ENCODE measurements at regions not wholly inside any gene's neighbourhood (a gene's known extent, or its start where the extent isn't known, plus 50 kb on each side); places are given as distances from the start of the nearest gene placed in this dataset.

DNA sequence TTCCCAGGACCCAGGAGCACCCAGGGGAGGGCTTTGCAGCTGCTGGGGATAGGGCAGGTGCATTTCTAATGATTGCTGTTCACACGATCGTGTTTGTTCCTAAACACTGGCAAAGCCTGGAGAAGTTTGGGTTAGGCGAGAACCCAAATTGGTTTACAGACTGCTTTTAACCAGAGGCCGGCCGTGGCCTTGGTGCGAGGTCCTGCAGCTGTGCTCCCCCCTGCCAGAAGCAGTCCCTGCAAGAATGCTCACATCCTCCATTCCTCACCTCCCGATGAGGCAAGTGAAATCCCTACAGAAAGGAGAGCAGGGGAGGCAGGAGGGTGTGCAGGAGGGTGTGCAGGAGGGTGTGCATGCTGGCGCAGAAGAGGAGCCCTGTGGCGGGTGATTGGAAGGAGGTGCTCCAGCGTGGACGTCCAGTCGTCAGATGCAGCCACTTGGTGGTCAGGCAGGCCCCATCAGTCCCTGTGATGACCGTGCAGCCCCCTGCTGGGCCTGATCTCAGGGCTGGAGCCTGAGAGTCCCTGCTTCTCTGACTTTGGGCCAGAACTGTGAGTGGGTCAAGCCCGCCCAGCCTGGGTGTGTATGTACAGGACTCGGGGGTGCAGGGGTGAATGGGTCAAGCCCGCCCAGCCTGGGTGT is 55.7 kb upstream of the FRMD1 start:
- H3K9me3 Mint-ChIP-seq: peaks cover 0 to 1% (median 0%) of the 10 kb centered on the region in 6 donors
- H3K36me3 Mint-ChIP-seq: no peaks in the 10 kb centered on the region
- no peak for DNase-seq
- H3K27ac Mint-ChIP-seq: no peak overlapping the region
- H3K27me3 Mint-ChIP-seq (ENCODE audit: low read depth in 3 of 3): peaks cover 10 to 20% (median 11%) of the 10 kb centered on the region in 3 donors
- no peaks in the 10 kb centered on the region for H3K4me1 Mint-ChIP-seq
- H3K4me3 Mint-ChIP-seq: no peak overlapping the region

DNA sequence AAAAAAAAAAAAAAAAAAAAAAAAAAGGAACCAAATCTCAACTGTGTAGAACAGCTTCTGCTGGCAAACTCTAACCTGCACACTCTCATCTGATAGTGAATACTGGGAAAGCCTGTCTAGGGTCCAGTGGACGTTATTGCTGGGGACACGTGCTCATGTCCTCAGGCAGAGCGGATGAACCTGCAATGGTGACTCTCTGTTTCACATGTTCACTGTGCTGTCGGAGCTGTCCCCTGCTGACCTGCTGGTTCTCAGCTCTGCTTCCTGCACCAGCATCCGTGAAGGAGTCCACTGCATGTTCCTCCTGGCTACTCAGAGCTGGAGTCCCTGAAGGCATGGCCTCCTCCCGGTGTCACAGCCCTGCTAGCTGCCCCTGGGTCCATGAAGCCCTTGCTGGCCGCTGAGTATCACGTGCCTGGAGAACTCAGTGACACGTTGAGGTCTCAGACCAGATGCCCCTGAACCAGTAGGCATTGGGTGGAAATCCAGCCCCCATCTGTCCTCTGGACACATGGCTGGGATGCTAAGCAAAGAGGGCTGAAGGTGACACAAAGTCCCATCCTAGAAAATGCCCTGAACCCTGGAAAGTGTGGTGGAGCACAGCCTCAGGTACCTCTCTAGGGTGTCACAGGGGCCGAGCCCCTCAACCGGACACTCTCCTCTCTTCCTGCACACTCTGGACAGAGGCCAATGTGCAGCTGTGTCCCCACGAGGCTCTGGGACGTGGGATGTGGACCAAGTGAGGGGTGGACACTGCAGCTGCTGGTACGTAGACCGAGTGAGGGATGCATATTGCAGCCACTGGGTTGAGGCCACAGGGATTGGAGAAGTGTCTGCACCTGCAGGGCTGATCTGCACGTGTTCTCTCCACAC is 54.9 kb upstream of the FRMD1 start:
- Mint-ChIP-seq H3K9me3 (peaks cover 0 to 1% (median 0%) of the 10 kb centered on the region in 6 donors), H3K36me3 (no peaks in the 10 kb centered on the region), H3K4me3 (no peak overlapping the region), H3K4me1 (no peaks in the 10 kb centered on the region), H3K27ac (no peak overlapping the region), H3K27me3 (ENCODE audit: low read depth in 3 of 3) (peaks cover 10 to 20% (median 11%) of the 10 kb centered on the region in 3 donors)
- DNase-seq: no peak

- Mint-ChIP-seq H3K4me1 (no peaks in the 10 kb centered on the region), H3K36me3 (no peaks in the 10 kb centered on the region), H3K4me3 (no peak overlapping the region), H3K9me3 (peaks cover 0 to 1% (median 0%) of the 10 kb centered on the region in 6 donors), H3K27me3 (ENCODE audit: low read depth in 3 of 3) (peaks cover 11 to 20% (median 11%) of the 10 kb centered on the region in 3 donors), H3K27ac (no peak overlapping the region)
- no peak for DNase-seq
These were observed 54.2 kb upstream of the FRMD1 start for GRCh38 chr6:168133168-168133561.

GRCh38 chr6:168132531-168133167 is 53.6 kb upstream of the FRMD1 start:
- no peaks in the 10 kb centered on the region for H3K36me3 Mint-ChIP-seq
- H3K9me3 Mint-ChIP-seq: peaks cover 0 to 1% (median 0%) of the 10 kb centered on the region in 6 donors
- DNase-seq: no peak
- H3K27me3 Mint-ChIP-seq (ENCODE audit: low read depth in 3 of 3): peaks cover 11 to 20% (median 12%) of the 10 kb centered on the region in 3 donors
- no peaks in the 10 kb centered on the region for H3K4me1 Mint-ChIP-seq
- no peak overlapping the region for H3K27ac Mint-ChIP-seq
- no peak overlapping the region for H3K4me3 Mint-ChIP-seq

DNA sequence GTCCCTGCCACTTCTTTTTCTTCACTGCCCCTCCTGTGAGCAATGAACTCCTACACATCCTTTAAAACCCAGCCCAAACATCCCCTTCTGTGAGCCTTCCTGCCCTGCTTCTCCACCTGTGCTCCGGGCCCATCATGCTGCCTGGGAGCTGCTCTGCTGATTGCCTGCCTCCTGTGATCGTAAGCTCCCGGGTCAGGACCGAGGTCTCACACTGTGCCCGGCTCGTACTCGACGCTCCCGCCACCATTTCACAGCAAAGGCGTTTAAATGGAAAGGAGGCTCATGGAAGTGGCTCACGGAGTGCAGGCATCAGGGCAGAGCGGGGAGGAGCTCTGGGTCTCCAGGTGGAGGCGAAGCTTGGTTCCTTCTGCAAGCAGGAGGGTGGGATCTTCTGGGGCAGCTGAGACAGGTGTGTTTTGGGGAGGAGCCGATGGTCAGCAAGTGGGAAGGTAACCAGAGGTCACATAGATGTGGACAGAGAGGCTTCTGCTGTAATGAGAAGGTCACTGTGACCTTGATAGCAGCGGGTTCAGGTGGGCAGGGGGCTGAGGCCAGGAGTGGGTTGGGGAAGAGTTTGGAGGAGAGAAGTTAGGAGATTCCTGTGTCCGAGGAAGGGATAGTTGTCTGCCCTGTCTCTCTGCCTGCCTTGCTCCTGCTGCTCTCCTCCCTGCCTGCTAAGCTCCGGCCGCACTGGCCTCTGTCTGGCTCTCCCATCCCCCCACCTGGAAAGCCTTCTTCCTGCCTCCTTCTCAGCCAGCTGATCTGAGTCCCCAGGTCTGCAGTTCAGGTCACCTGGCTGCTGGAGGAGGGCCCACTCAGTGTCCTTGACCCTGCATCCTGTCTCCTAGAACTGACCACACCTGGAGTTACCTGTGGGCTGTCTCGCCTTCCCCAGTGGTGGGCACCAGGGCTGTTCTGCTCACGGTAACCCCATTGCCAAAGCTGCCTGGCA is 52.7 kb upstream of the FRMD1 start:
- Mint-ChIP-seq H3K27ac (no peak overlapping the region), H3K36me3 (no peaks in the 10 kb centered on the region), H3K9me3 (peaks cover 0 to 1% (median 0%) of the 10 kb centered on the region in 6 donors), H3K4me3 (no peak overlapping the region), H3K27me3 (ENCODE audit: low read depth in 3 of 3) (peaks cover 10 to 20% (median 11%) of the 10 kb centered on the region in 3 donors), H3K4me1 (no peaks in the 10 kb centered on the region)
- DNase-seq: no peak

- Mint-ChIP-seq H3K9me3 (peaks cover 0 to 1% (median 0%) of the 10 kb centered on the region in 6 donors), H3K27me3 (ENCODE audit: low read depth in 3 of 3) (peaks cover 11 to 15% (median 13%) of the 10 kb centered on the region in 3 donors), H3K27ac (no peak overlapping the region)
These were observed 51.8 kb upstream of the FRMD1 start for GRCh38 chr6:168130697-168131371.

DNA sequence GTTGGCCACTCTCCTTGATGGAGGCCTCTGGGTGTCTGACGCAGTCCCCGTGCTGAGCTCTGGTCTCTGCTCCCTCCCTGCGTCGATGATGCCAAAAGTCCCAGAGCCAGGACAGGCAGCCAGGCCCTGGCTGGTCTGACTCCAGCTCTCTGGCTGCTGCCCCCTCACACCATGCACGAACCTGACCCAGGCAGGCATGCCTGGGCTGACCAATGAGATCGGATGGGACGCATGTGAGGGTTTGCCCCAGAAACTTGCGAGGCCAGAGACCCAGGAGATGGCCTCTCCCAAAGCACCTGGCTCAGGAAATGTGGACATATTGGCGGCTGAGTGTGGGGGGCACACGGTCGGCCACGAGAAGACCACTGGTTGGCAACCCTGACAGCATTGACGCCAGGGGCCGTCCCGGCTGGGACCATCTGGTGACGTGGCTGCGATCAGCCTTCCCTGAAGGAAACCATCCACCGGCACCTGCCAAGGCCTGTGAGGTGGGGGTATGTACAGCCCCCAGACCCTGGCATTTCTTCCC is 51.2 kb upstream of the FRMD1 start:
- no peak for DNase-seq
- no peaks in the 10 kb centered on the region for H3K4me1 Mint-ChIP-seq
- peaks cover 11 to 14% (median 13%) of the 10 kb centered on the region in 3 donors for H3K27me3 Mint-ChIP-seq (ENCODE audit: low read depth in 3 of 3)
- peaks cover 0 to 1% (median 0%) of the 10 kb centered on the region in 6 donors for H3K9me3 Mint-ChIP-seq
- no peaks in the 10 kb centered on the region for H3K36me3 Mint-ChIP-seq
- no peak overlapping the region for H3K27ac Mint-ChIP-seq
- H3K4me3 Mint-ChIP-seq: no peak overlapping the region

More at GRCh38 chr6:168130697-168131371, 51.8 kb upstream of the FRMD1 start:
- H3K4me3 Mint-ChIP-seq: no peak overlapping the region
- no peaks in the 10 kb centered on the region for H3K36me3 Mint-ChIP-seq
- H3K4me1 Mint-ChIP-seq: no peaks in the 10 kb centered on the region
- no peak for DNase-seq

DNA sequence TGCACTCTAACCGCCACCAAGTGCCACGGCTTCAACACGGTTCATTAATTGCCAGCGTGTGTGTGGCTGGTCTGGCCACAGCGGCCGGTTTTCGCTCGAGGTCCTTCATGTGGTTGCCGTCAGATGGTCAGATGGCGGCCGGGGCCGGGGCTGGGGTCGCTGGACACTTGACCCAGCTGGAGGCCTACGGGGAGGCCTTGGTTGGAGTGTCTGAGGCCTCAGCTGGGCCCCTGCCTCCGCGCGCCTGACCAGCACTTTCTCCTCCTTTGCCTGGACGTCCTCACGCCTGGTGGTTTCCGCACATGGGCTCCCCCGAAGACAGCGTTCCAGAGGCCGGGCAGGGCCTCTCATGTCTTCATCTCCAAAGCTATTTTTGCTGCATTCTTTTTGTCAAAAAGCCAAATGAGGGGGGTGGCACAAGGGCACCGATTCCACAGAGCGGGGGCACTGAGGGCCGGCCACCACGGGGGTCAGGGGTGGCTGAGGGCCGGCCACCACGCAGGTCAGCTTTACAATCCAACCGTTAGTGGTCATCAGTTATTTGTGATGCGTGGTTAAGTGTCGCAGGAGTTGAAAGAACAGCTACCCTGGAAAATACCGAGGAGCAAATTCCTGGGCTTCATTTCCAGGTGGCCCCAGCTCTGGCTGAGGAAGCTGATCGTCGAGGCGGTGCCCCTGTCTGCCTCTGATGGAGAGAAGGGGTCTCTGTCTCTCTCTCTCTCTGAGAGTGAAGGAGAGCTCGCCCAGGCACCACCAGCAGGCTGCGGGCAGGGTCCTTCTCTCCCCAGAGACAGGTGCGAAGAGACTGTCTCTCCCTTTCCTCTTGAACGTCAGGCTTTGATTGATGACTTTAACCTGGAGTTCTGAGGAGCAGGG is 50.5 kb upstream of the FRMD1 start:
- no peak for DNase-seq
- Mint-ChIP-seq H3K4me3 (no peak overlapping the region), H3K27ac (no peak overlapping the region), H3K36me3 (no peaks in the 10 kb centered on the region), H3K4me1 (no peaks in the 10 kb centered on the region), H3K27me3 (ENCODE audit: low read depth in 3 of 3) (peaks cover 11 to 14% (median 13%) of the 10 kb centered on the region in 3 donors), H3K9me3 (no peaks in the 10 kb centered on the region)

- Mint-ChIP-seq H3K27ac (no peak overlapping the region), H3K4me1 (no peaks in the 10 kb centered on the region), H3K36me3 (no peaks in the 10 kb centered on the region), H3K4me3 (no peak overlapping the region), H3K27me3 (ENCODE audit: low read depth in 3 of 3) (peaks cover 7 to 14% (median 13%) of the 10 kb centered on the region in 3 donors), H3K9me3 (no peaks in the 10 kb centered on the region)
- no peak for DNase-seq
These were observed 49.7 kb upstream of the FRMD1 start for GRCh38 chr6:168128631-168129291.
